GM23248 (cell line): ENCODE measurements at regions not wholly inside any gene's neighbourhood (a gene's known extent, or its start where the extent isn't known, plus 50 kb on each side); places are given as distances from the start of the nearest gene placed in this dataset.

ENCODE experiments used
- DNase-seq: peaks from one replicate; pipeline ENCODE4 v3.0.0-alpha.2; 2015
- H2AFZ ChIP-seq: fragments of 200-600 bp; sonication (generic); 2 replicates; pipeline ENCODE4 v1.6.1; 2016; ENCODE audit warnings: antibody characterized with exemption
- H3F3A ChIP-seq: fragments of 200-600 bp; sonication (generic); 2 replicates; pipeline ENCODE4 v1.6.1; 2016; ENCODE audit warnings: mild to moderate bottlenecking, antibody characterized with exemption, mixed run types; ENCODE audit not compliant: insufficient read depth
- H3K27ac ChIP-seq: fragments of 200-600 bp; sonication (generic); 2 replicates; pipeline ENCODE4 v1.5.1; 2016; ENCODE audit warnings: mild to moderate bottlenecking
- H3K27me3 ChIP-seq: fragments of 200-600 bp; sonication (generic); replicated peaks from 2 replicates; pipeline ENCODE4 v1.6.1; 2016; ENCODE audit warnings: mild to moderate bottlenecking; ENCODE audit not compliant: insufficient read depth
- H3K36me3 ChIP-seq: fragments of 200-600 bp; sonication (generic); 2 replicates; pipeline ENCODE4 v1.6.1; 2016; ENCODE audit warnings: low read depth, mild to moderate bottlenecking
- H3K4me1 ChIP-seq: fragments of 200-600 bp; sonication (generic); 2 replicates; pipeline ENCODE4 v1.6.1; 2016; ENCODE audit warnings: mild to moderate bottlenecking; ENCODE audit not compliant: insufficient read depth
- H3K4me2 ChIP-seq: fragments of 200-600 bp; sonication (generic); one replicate; pipeline ENCODE4 v1.6.1; 2016; ENCODE audit warnings: mild to moderate bottlenecking; ENCODE audit not compliant: unreplicated experiment
- H3K4me3 ChIP-seq: fragments of 200-600 bp; sonication (generic); 2 replicates; pipeline ENCODE4 v1.5.1; 2016; ENCODE audit warnings: mild to moderate bottlenecking
- H3K79me2 ChIP-seq: fragments of 200-600 bp; sonication (generic); 2 replicates; pipeline ENCODE4 v1.6.1; 2016; ENCODE audit warnings: mild to moderate bottlenecking; ENCODE audit not compliant: insufficient read depth
- H3K9ac ChIP-seq: fragments of 200-600 bp; sonication (generic); 2 replicates; pipeline ENCODE4 v1.6.1; 2016; ENCODE audit warnings: mild to moderate bottlenecking
- H3K9me2 ChIP-seq: fragments of 200-600 bp; sonication (generic); 2 replicates; pipeline ENCODE4 v1.6.1; 2016; ENCODE audit warnings: mixed run types, mild to moderate bottlenecking, moderate library complexity; ENCODE audit not compliant: insufficient read depth
- H3K9me3 ChIP-seq: fragments of 200-600 bp; sonication (generic); one replicate; pipeline ENCODE4 v1.6.1; 2017; ENCODE audit warnings: low read depth
- H4K20me1 ChIP-seq: fragments of 200-600 bp; sonication (generic); 2 replicates; pipeline ENCODE4 v1.6.0; 2016; ENCODE audit not compliant: insufficient read depth
- EZH2 ChIP-seq: fragments of 200-600 bp; sonication (generic); IDR thresholded peaks from 2 replicates; pipeline ENCODE4 v1.6.1; 2018; ENCODE audit warnings: antibody characterized with exemption, mild to moderate bottlenecking; ENCODE audit not compliant: insufficient read depth, poor library complexity, severe bottlenecking
- EZH2phosphoT487 ChIP-seq: fragments of 200-600 bp; sonication (generic); IDR thresholded peaks from 2 replicates; pipeline ENCODE4 v1.6.1; 2018; ENCODE audit warnings: antibody characterized with exemption, moderate library complexity, mild to moderate bottlenecking, low read depth; ENCODE audit not compliant: insufficient read depth
- WGBS, 2 experiments: methylation state at CpG; one replicate each; pipeline ENCODE4 v1.1.6; 2015 to 2017; ENCODE audit warnings: low lambda C conversion rate in 2 of 2, low coverage in 1 of 2; ENCODE audit errors: missing lambda C conversion rate in 2 of 2; 5-methylcytosine and 5-hydroxymethylcytosine counted together
- in situ Hi-C: fragments of 300-500 bp; cut with MboI; formaldehyde crosslinking; loops from 2 replicates; pipeline ENCODE4 v1.15.0; 2020

DNA sequence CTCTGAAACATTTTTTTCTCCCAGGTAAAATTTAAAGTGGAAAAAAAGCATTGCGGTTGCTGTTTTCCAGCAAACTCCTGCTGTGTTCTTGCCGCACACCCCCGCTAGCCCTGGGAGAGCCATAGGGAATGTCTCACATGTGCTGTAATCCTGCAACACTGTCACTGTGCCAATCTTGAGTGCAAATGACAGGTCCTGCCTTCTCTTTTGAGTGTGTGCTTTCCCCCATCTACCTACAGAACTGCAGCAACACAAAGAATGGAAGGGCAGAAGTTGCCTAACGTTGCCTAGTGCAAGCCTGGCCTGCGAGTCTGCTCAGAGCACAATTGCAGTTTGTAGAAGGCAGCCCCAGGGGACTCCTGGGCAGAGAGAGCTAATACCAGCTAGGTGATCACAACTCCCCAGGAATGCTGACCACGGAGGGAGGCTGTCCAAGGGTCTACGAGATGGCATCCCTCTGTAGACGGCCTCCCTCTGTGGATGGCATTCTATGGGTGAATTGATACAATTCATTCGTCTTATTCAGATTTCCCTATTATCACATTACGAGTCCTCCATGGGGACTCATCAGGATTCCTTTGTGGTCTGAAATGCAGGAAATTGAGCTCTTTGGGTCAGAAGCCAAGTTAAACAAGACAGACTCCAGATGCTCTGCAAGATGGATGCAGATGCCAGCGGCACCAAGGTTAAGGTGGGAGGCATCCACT lies 172.6 kb upstream of the S1PR3 start:
- Histone ChIP-seq H2AFZ (no peak overlapping the region), H3K4me3 (no peak overlapping the region), H3K36me3 (no peaks in the 10 kb centered on the region), H3K4me1 (peaks cover 53% of the 10 kb centered on the region), H3K9ac (no peak overlapping the region), H3K27ac (peak overlapping the region; percentile 16; the same call in 1 of the 2 replicates), H4K20me1 (no peaks in the 10 kb centered on the region), H3K9me2 (no peaks in the 10 kb centered on the region), H3F3A (peaks cover 43% of the 10 kb centered on the region), H3K79me2 (no peaks in the 10 kb centered on the region), H3K4me2 (peak overlapping the region; percentile 17), H3K27me3 (no peaks in the 10 kb centered on the region), H3K9me3 (no peaks in the 10 kb centered on the region)
- in situ Hi-C loops = no loop called here
- no peak for TF ChIP-seq EZH2
- 0 out of 2 replicates have a peak, but pooled peaks have one; percentile 54 for TF ChIP-seq EZH2phosphoT487
- peak; percentile 79 for DNase-seq
- 43 to 44% methylated on average over 11 of the region's 11 CpGs for WGBS, 2 experiments

DNA sequence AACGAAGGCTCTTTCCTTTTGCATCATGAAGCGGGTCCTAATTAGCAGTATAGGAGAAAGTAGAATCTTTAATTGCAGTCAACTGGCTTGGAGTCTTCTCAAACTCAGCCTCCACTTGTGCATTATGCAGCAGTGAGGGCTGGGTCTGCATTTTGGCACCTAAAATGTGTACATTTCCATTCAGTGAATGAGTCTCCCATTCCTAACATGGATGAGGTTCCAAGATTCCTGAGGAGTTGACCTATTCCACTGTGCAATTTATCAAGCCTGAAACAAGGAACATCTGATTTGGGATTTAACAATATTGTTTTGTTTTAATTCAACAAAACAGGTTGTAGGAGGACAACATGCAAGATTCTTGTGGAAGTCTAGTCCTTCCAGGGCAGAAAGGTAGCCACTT lies 171.8 kb upstream of the S1PR3 start:
- H2AFZ ChIP-seq = no peak overlapping the region
- H3K27ac ChIP-seq = no peak overlapping the region
- peaks cover 43% of the 10 kb centered on the region for H3F3A ChIP-seq
- H3K4me2 ChIP-seq = no peak overlapping the region
- H3K27me3 ChIP-seq = no peaks in the 10 kb centered on the region
- H3K9me3 ChIP-seq = no peaks in the 10 kb centered on the region
- no peaks in the 10 kb centered on the region for H3K36me3 ChIP-seq
- no peak for DNase-seq
- H3K9ac ChIP-seq = no peak overlapping the region
- no peaks in the 10 kb centered on the region for H3K79me2 ChIP-seq
- H3K4me3 ChIP-seq = no peak overlapping the region
- no peaks in the 10 kb centered on the region for H3K9me2 ChIP-seq
- in situ Hi-C loops = no loop called here
- TF ChIP-seq EZH2 = no peak
- no peak for TF ChIP-seq EZH2phosphoT487
- 86 to 88% methylated on average over 2 of the region's 2 CpGs for WGBS, 2 experiments
- H3K4me1 ChIP-seq = peaks cover 45% of the 10 kb centered on the region
- H4K20me1 ChIP-seq = no peaks in the 10 kb centered on the region

DNA sequence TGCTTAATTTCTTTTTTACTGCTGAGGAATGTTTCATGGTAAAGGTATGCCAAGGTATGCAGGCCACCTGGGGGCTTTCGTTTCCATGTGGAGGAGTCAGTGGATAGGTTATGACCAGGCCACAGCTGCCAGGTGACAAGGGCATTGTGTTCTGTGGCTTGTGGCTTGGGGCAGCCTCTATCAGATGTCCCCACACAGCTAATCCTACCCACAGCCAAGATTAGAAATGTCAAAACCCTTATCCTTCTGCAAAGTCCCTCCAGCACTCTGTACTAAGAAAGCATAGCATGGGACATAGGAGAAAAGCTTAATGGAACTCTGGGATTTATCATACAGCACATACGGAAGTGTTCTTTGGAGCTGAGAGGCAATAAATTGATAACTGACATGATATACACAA lies 171.2 kb upstream of the S1PR3 start:
- no peaks in the 10 kb centered on the region for H3K36me3 ChIP-seq
- H3F3A ChIP-seq = peaks cover 39% of the 10 kb centered on the region
- no peak overlapping the region for H2AFZ ChIP-seq
- H3K27me3 ChIP-seq = no peaks in the 10 kb centered on the region
- no peaks in the 10 kb centered on the region for H3K9me2 ChIP-seq
- H3K9me3 ChIP-seq = no peaks in the 10 kb centered on the region
- no peaks in the 10 kb centered on the region for H3K79me2 ChIP-seq
- no peaks in the 10 kb centered on the region for H4K20me1 ChIP-seq
- WGBS, 2 experiments = 76 to 79% methylated on average over 2 of the region's 2 CpGs
- in situ Hi-C loops = loop anchor here (10.0 kb wide), 1 partner anchor 55 kb away; no protein-coding TSS in a partner anchor
- DNase-seq = no peak
- H3K4me3 ChIP-seq = no peak overlapping the region
- TF ChIP-seq EZH2 = no peak
- no peak for TF ChIP-seq EZH2phosphoT487
- H3K27ac ChIP-seq = no peak overlapping the region
- peaks cover 41% of the 10 kb centered on the region for H3K4me1 ChIP-seq
- H3K9ac ChIP-seq = no peak overlapping the region
- H3K4me2 ChIP-seq = no peak overlapping the region

DNA sequence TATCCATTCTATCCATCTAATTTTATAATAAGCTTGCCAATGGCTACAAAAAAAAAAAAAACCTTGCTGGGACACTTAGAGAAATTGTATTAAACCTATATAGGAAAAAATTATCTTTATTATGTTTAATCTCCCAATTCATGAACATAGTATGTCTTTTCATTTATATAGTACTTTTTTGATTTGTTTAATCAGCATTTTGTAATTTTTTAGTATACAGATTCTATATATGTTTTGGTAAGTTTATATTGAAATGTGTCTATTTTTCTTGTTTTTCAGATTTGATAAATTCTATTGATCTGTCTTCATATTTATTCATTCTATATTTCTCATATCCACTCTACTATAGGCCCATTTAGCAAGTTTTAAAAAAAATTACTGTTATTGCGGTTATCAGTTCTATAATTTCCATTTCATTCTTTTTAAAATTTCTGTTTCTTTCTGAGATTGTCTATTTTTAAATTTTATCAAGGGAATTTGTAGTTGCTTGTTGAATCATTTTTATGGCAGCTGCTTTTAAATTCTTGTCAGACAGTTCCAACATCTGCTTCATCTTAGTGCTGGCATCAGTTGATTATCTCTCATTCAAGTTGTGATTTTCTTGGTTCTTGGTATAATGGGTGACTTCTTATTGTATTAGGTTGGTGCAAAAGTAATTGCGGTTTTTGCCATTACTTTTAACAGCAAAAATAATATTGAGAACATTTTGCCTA lies 170.1 kb upstream of the S1PR3 start:
- H3K79me2 ChIP-seq = no peaks in the 10 kb centered on the region
- H3K36me3 ChIP-seq = no peaks in the 10 kb centered on the region
- no peak overlapping the region for H3K4me3 ChIP-seq
- no peak overlapping the region for H3K4me2 ChIP-seq
- H3K4me1 ChIP-seq = peaks cover 30% of the 10 kb centered on the region
- 62 to 74% methylated on average over 2 of the region's 2 CpGs for WGBS, 2 experiments
- no peak overlapping the region for H3K9ac ChIP-seq
- no peaks in the 10 kb centered on the region for H3K27me3 ChIP-seq
- in situ Hi-C loops = loop anchor here (10.0 kb wide), 1 partner anchor 56 kb away; no protein-coding TSS in a partner anchor
- no peaks in the 10 kb centered on the region for H3K9me3 ChIP-seq
- no peaks in the 10 kb centered on the region for H3K9me2 ChIP-seq
- H2AFZ ChIP-seq = no peak overlapping the region
- H3F3A ChIP-seq = peaks cover 30% of the 10 kb centered on the region
- no peaks in the 10 kb centered on the region for H4K20me1 ChIP-seq
- TF ChIP-seq EZH2 (no peak), EZH2phosphoT487 (no peak)
- DNase-seq = no peak
- no peak overlapping the region for H3K27ac ChIP-seq
